IgD-negative memory B cell (primary cell): ENCODE measurements at regions not wholly inside any gene's neighbourhood (a gene's known extent, or its start where the extent isn't known, plus 50 kb on each side); places are given as distances from the start of the nearest gene placed in this dataset.
A peak's percentile ranks its signal among the peaks of the same experiment; 100 is the strongest.
"Not testable (repeated sequence)": the region's sequence is repeated elsewhere in the genome, so short reads cannot be mapped to it uniquely, and the experiment has no call there.

ENCODE experiments used
- H3K27ac Mint-ChIP-seq, 3 donors: one replicate each; pipeline ENCODE4 v1.8.0; 2020 to 2022; ENCODE audit warnings: mild to moderate bottlenecking in 3 of 3, mixed read lengths in 3 of 3, moderate library complexity in 1 of 3
- H3K27me3 Mint-ChIP-seq: one replicate; pipeline ENCODE4 v1.8.0; 2021; ENCODE audit warnings: mixed read lengths
- H3K36me3 Mint-ChIP-seq: one replicate; pipeline ENCODE4 v1.8.0; 2020; ENCODE audit warnings: mild to moderate bottlenecking, mixed read lengths
- H3K4me1 Mint-ChIP-seq, 3 donors: one replicate each; pipeline ENCODE4 v1.8.0; 2020 to 2022; ENCODE audit warnings: mixed read lengths in 3 of 3, mild to moderate bottlenecking in 1 of 3
- H3K4me3 Mint-ChIP-seq, 4 donors: one replicate each; pipeline ENCODE4 v1.8.0; 2020 to 2022; ENCODE audit warnings: mild to moderate bottlenecking in 4 of 4, mixed read lengths in 4 of 4, moderate library complexity in 3 of 4
- H3K9me3 Mint-ChIP-seq, 3 donors: one replicate each; pipeline ENCODE4 v1.8.0; 2020 to 2021; ENCODE audit warnings: mixed read lengths in 3 of 3, mild to moderate bottlenecking in 1 of 3

DNA sequence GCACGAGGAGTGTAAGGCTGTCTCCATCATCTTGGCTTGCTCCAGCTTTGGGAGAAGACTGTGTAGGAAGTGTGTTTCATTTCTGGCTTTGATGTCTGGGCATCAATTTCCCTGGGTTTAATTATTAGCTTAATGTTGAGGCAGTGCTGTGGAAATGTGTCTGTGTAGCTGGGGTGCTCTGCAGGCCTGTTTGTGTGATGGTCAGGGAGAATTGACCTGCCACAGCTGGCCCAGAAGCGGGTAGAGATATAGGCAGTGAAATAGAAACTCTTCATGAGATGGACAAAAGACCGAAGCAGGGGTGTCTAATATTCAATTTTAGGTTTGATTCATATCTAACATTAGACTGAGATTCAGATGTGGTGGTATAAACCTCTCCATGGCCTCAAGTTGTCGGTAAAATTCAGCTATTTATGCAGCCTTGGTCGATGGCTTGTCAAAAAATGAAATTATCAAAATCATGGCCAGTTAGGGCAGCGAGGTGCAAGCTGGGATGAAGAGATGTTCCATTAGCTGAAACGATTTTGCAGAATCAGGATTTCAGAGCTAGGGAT is 95.3 kb upstream of the SNX9 start:
- Mint-ChIP-seq H3K4me1 (peaks cover 0 to 2% (median 0%) of the 10 kb centered on the region in 3 donors), H3K27me3 (peaks cover 3% of the 10 kb centered on the region), H3K4me3 (no peak overlapping the region), H3K9me3 (peaks cover 1 to 14% (median 8%) of the 10 kb centered on the region in 3 donors), H3K27ac (no peak overlapping the region), H3K36me3 (peaks cover 2% of the 10 kb centered on the region)

- Mint-ChIP-seq H3K36me3 (peaks cover 2% of the 10 kb centered on the region), H3K27me3 (peaks cover 3% of the 10 kb centered on the region), H3K27ac (no peak overlapping the region), H3K9me3 (peaks cover 1 to 14% (median 8%) of the 10 kb centered on the region in 3 donors), H3K4me3 (no peak overlapping the region), H3K4me1 (peaks cover 0 to 2% (median 0%) of the 10 kb centered on the region in 3 donors)
These were observed 94.7 kb upstream of the SNX9 start for GRCh38 chr6:157728183-157728881.

DNA sequence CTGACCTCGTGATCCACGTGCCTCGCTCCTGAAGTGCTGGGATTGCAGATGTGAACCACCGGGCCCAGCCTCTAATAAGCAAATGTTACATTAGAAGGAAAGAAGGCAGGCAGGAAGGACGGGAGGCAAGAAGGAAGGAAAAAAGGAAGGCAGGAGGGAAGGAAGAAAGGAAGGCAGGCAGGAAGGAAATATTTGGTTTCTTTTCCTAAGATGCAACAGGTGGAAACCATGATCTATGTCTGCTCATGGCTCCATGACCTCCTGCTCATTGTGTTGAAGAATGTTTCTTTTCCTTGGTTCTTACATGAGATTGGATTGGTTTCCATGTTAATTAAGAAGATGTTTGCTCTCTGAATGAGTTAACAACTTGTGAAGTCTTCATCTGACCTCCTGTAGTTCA is 91.8 kb upstream of the SNX9 start:
- H3K9me3 Mint-ChIP-seq, result no peaks in the 10 kb centered on the region

DNA sequence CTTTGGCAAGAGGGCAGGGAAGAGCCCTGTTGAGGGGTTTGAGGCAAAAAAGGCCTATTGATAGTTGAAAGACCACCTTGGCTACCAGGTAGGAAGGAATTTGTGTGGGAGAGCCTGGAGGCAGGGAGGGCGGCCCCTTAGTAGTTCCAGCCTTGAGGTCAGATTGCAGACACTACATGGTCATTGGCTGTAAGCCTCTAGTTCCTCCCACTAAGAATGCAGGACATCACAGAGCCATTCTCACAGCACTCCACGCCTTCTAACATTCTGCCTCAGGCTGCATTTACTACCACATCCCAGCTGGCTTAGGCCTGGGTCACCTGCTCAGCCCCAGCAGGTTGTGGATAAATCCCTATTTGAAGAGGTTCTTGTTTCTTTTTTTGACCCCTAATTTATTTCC is 91.0 kb upstream of the SNX9 start:
- Mint-ChIP-seq H3K27me3 (peaks cover 1% of the 10 kb centered on the region), H3K27ac (no peak overlapping the region), H3K4me1 (peaks cover 0 to 2% (median 0%) of the 10 kb centered on the region in 3 donors), H3K36me3 (peaks cover 3% of the 10 kb centered on the region), H3K9me3 (no peaks in the 10 kb centered on the region), H3K4me3 (no peak overlapping the region)

More for the DNA sequence above, 91.8 kb upstream of the SNX9 start:
- H3K36me3 Mint-ChIP-seq, result no peaks in the 10 kb centered on the region
- no peak overlapping the region for H3K27ac Mint-ChIP-seq
- H3K4me3 Mint-ChIP-seq, result no peak overlapping the region
- peaks cover 0 to 2% (median 0%) of the 10 kb centered on the region in 3 donors for H3K4me1 Mint-ChIP-seq
- H3K27me3 Mint-ChIP-seq, result peaks cover 1% of the 10 kb centered on the region

DNA sequence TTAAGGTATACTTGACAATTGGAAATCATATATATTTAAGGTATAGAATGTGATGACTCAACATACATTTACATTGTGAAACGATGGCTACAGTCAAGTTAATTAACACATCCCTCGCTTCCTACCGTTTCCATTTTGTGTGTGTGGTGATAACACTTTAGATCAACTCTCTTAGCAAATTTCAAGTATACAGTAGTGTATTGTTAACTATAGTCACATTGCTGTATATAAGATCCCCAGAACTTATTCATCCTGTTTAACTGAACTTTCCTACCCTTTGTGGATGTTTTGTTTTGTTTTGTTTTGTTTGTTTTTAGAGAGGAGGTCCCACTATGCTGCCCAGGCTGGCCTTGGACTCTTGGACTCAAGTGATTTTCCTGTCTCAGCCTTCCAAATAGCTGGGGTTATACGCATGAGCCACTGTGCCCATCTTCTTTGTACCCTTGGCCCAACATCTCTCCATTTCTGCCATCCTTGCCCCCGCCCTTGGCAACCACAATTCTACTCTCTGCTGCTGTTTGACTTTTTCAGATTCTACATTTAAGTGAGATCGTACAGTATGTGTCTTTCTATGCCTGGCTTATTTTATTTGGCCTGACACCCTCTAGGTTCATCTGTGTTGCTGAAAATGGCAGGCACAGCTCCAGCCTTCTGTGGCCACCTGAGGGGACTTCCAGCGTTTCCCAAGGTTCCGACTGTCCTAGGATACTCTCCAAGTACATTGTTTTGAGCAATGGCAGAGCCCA is 90.5 kb upstream of the SNX9 start:
- peaks cover 0 to 5% (median 0%) of the 10 kb centered on the region in 3 donors for H3K9me3 Mint-ChIP-seq
- H3K4me3 Mint-ChIP-seq, result no peak overlapping the region
- peaks cover 0 to 2% (median 0%) of the 10 kb centered on the region in 3 donors for H3K4me1 Mint-ChIP-seq
- H3K36me3 Mint-ChIP-seq, result peaks cover 7% of the 10 kb centered on the region
- H3K27ac Mint-ChIP-seq, result no peak overlapping the region
- H3K27me3 Mint-ChIP-seq, result peaks cover 1% of the 10 kb centered on the region

DNA sequence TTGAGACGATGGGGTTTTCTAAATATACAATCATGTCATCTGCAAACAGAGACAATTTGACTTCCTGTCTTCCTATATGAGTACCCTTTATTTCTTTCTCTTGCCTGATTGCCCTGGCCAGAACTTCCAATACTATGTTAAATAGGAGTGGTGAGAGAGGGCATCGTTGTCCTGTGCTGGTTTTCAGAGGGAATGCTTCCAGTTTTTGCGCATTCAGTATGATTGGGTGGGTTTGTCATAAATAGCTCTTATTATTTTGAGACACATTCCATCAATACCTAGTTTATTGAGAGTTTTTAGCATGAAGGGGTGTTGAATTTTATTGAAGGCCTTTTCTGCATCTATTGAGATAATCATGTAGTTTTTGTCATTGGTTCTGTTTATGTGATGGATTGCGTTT is 86.5 kb upstream of the SNX9 start:
- H3K27ac Mint-ChIP-seq, H3K36me3 Mint-ChIP-seq, H3K4me1 Mint-ChIP-seq, H3K4me3 Mint-ChIP-seq, H3K27me3 Mint-ChIP-seq: not testable (repeated sequence)
- peaks cover 0 to 12% (median 4%) of the 10 kb centered on the region in 3 donors for H3K9me3 Mint-ChIP-seq

- Mint-ChIP-seq H3K27ac (no peak overlapping the region), H3K27me3 (peaks cover 13% of the 10 kb centered on the region), H3K4me1 (no peaks in the 10 kb centered on the region), H3K36me3 (peaks cover 7% of the 10 kb centered on the region), H3K9me3 (peaks cover 0 to 12% (median 4%) of the 10 kb centered on the region in 3 donors), H3K4me3 (no peak overlapping the region)
These were observed 81.6 kb upstream of the SNX9 start for GRCh38 chr6:157741321-157741947.

- Mint-ChIP-seq H3K27me3 (peaks cover 18% of the 10 kb centered on the region), H3K4me3 (no peak overlapping the region), H3K27ac (no peak overlapping the region), H3K36me3 (peaks cover 3% of the 10 kb centered on the region), H3K4me1 (no peaks in the 10 kb centered on the region), H3K9me3 (peaks cover 0 to 12% (median 4%) of the 10 kb centered on the region in 3 donors)
These were observed 81.0 kb upstream of the SNX9 start for GRCh38 chr6:157741948-157742556.

DNA sequence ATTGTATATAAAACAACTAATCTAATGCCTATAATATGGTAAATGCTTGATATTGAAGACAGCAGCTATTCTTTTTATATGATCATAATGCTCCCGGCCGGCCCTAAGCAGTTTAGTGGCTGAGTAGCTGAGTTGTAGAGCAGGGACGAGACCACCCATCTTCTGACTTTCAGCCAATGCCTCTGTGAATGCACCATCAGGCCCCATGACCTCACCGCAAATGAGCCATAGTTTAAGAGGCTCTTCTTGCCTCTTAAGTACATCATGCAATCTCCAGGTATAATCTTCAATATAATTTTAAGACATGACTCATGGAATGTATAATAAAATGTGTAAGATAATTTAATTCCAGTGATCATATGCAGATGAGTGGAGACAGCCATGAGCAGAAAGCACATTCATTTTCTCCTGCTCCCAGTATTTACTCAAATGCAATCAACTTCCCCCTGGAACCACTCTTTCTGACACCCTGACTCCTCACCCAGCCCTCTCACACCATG is 78.9 kb upstream of the SNX9 start:
- Mint-ChIP-seq H3K4me1 (peaks cover 0 to 4% (median 3%) of the 10 kb centered on the region in 3 donors), H3K27me3 (peaks cover 14% of the 10 kb centered on the region), H3K9me3 (peaks cover 0 to 3% (median 0%) of the 10 kb centered on the region in 3 donors), H3K27ac (no peak overlapping the region), H3K36me3 (no peaks in the 10 kb centered on the region), H3K4me3 (no peak overlapping the region)

DNA sequence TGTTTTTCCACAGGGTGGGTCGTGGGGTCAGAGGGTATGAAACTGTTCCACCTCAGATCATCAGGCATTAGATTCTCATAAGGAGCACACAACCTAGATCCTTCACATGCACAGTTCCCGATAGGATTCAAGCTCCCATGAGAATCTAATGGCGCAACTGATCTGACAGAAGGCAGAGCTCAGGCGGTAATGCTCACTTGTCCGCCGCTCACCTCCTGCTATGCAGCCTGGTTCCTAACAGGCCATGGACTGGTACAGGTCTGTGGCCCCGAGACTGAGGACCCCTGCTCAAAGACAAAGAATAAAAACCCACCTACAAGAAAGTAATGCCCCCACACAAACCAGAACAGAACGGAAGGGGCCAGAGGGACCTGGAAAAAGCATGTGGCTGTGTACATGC is 76.1 kb upstream of the SNX9 start:
- no peaks in the 10 kb centered on the region for H3K36me3 Mint-ChIP-seq
- peaks cover 0 to 3% (median 2%) of the 10 kb centered on the region in 3 donors for H3K9me3 Mint-ChIP-seq
- no peak overlapping the region for H3K27ac Mint-ChIP-seq
- peaks cover 9 to 18% (median 9%) of the 10 kb centered on the region in 3 donors for H3K4me1 Mint-ChIP-seq
- H3K4me3 Mint-ChIP-seq, result no peak overlapping the region
- peaks cover 16% of the 10 kb centered on the region for H3K27me3 Mint-ChIP-seq

DNA sequence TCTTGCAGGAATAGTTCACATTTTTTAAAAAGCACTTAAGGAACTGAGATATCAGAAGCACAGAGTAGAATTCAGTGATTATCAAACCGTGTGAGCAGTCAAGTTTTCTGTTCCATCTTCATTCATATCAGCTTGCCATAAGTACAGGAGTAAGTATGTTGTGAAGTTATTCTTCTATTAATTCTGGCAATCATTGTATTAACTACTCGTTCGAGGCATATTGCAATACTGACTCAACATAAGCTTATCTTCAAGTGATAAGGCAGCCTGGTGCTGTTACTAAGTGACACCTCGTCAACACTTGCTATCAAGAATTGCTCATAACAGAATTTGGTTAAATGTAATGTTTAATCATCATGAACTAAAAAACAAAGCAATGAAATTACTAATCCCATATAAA is 75.7 kb upstream of the SNX9 start:
- H3K36me3 Mint-ChIP-seq, result no peaks in the 10 kb centered on the region
- H3K4me3 Mint-ChIP-seq, result no peak overlapping the region
- H3K4me1 Mint-ChIP-seq, result peaks cover 9 to 18% (median 9%) of the 10 kb centered on the region in 3 donors
- H3K9me3 Mint-ChIP-seq, result peaks cover 0 to 3% (median 2%) of the 10 kb centered on the region in 3 donors
- peaks cover 21% of the 10 kb centered on the region for H3K27me3 Mint-ChIP-seq
- H3K27ac Mint-ChIP-seq, result no peak overlapping the region

DNA sequence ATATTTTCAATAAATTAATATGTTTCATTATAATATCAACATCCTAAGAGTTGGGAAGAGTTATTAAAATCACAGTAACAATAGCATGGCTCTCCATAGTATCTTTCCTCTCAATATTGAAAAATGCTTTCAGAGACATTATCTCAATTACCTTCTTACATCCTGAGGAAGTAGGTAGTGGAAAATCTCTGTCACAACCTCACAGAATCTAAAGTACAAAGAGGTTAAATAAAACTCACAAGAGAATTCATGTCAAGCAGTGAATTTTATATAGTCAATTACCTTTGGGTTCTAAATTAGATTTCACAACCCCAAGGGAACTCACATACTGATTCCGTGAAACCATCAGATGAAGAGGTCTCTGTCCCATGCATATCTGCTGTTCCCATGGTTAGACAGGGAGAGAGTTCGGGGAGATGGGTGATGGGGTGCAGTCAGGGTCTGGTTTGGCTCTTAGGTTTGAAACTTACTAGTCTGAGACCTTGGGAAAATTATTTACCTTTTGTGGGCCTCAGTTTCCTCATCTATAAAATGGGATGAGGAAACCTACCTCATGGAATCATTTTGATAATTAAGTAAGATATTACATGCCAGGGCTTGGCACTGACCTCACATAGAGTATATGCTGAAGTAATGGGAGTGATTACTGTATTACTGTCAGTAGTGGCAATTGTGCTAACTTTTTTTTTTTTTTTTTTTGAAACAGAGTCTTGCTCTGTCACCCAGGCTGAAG is 74.0 kb upstream of the SNX9 start:
- no peak overlapping the region for H3K27ac Mint-ChIP-seq
- no peaks in the 10 kb centered on the region for H3K36me3 Mint-ChIP-seq
- H3K9me3 Mint-ChIP-seq, result peaks cover 0 to 3% (median 2%) of the 10 kb centered on the region in 3 donors
- H3K4me1 Mint-ChIP-seq, result peaks cover 9 to 18% (median 9%) of the 10 kb centered on the region in 3 donors
- H3K27me3 Mint-ChIP-seq, result peaks cover 21% of the 10 kb centered on the region
- no peak overlapping the region for H3K4me3 Mint-ChIP-seq

DNA sequence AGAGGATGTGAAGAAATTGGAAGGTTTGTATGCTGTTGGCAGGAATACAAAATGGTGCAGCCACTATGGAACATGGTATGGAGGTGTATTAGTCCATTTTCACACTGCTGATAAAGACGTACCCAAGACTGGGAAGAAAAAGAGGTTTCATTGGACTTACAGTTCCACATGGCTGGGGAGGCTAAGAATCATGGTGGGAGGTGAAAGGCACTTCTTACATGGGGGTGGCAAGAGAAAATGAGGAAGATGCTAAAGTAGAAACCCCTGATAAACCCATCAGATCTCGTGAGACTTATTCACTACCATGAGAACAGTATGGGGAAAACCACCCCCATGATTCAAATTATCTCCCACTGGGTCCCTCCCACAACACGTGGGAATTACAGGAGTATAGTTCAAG is 72.1 kb upstream of the SNX9 start:
- H3K9me3 Mint-ChIP-seq, H3K36me3 Mint-ChIP-seq, H3K27ac Mint-ChIP-seq: not testable (repeated sequence)
- Mint-ChIP-seq H3K4me3 (peak overlapping the region in 1 of 4 donors; percentile 78), H3K27me3 (peaks cover 19% of the 10 kb centered on the region), H3K4me1 (peaks cover 9 to 18% (median 12%) of the 10 kb centered on the region in 3 donors)
